HG02852 (cell line): ENCODE measurements at regions not wholly inside any gene's neighbourhood (a gene's known extent, or its start where the extent isn't known, plus 50 kb on each side); places are given as distances from the start of the nearest gene placed in this dataset.
"Not testable (repeated sequence)": the region's sequence is repeated elsewhere in the genome, so short reads cannot be mapped to it uniquely, and the experiment has no call there.

Source experiments
- ATAC-seq: cut with Tn5 transposase; IDR thresholded peaks from one replicate; pipeline ENCODE4 v1.9.1; 2021; ENCODE audit warnings: mild to moderate bottlenecking, moderate library complexity; ENCODE audit not compliant: unreplicated experiment

- no peak for ATAC-seq
Observed at GRCh38 chr5:120813551-120813950, 349.5 kb downstream of the PRR16 start.

GRCh38 chr5:120817044-120817985 is 353.2 kb downstream of the PRR16 start:
- no peak for ATAC-seq

GRCh38 chr5:120818128-120818527 is 354.0 kb downstream of the PRR16 start:
- ATAC-seq = no peak

GRCh38 chr5:120823328-120823727 is 359.2 kb downstream of the PRR16 start:
- ATAC-seq = no peak

- not testable (repeated sequence) for ATAC-seq
Observed at GRCh38 chr5:120831646-120832045, 367.5 kb downstream of the PRR16 start.

GRCh38 chr5:120841830-120842229 is 377.7 kb downstream of the PRR16 start:
- ATAC-seq = no peak

GRCh38 chr5:120843390-120843980 is 379.4 kb downstream of the PRR16 start:
- no peak for ATAC-seq

GRCh38 chr5:120848883-120849282 is 384.8 kb downstream of the PRR16 start:
- no peak for ATAC-seq

GRCh38 chr5:120852222-120852860 is 388.2 kb downstream of the PRR16 start:
- no peak for ATAC-seq

GRCh38 chr5:120866997-120867396 is 402.9 kb downstream of the PRR16 start:
- no peak for ATAC-seq

- ATAC-seq = no peak
Observed at GRCh38 chr5:120869831-120870230, 405.7 kb downstream of the PRR16 start.

- ATAC-seq = no peak
Observed at GRCh38 chr5:120872297-120872696, 408.2 kb downstream of the PRR16 start.

- ATAC-seq = no peak
Observed at GRCh38 chr5:120873083-120873482, 409.0 kb downstream of the PRR16 start.

GRCh38 chr5:120874081-120874862 is 410.2 kb downstream of the PRR16 start:
- no peak for ATAC-seq

- ATAC-seq = no peak
Observed at GRCh38 chr5:120882038-120882775, 418.1 kb downstream of the PRR16 start.

GRCh38 chr5:120886351-120886860 is 422.3 kb downstream of the PRR16 start:
- ATAC-seq = no peak

- ATAC-seq = no peak
Observed at GRCh38 chr5:120895660-120896059, 431.6 kb downstream of the PRR16 start.

- no peak for ATAC-seq
Observed at GRCh38 chr5:120901199-120901598, 437.1 kb downstream of the PRR16 start.

GRCh38 chr5:120907953-120908352 is 443.9 kb downstream of the PRR16 start:
- no peak for ATAC-seq

GRCh38 chr5:120910629-120911028 is 446.5 kb downstream of the PRR16 start:
- ATAC-seq = no peak
